ENCODE measurements at regions not wholly inside any gene's neighbourhood (a gene's known extent, or its start where the extent isn't known, plus 50 kb on each side); places are given as distances from the start of the nearest gene placed in this dataset.

DNA sequence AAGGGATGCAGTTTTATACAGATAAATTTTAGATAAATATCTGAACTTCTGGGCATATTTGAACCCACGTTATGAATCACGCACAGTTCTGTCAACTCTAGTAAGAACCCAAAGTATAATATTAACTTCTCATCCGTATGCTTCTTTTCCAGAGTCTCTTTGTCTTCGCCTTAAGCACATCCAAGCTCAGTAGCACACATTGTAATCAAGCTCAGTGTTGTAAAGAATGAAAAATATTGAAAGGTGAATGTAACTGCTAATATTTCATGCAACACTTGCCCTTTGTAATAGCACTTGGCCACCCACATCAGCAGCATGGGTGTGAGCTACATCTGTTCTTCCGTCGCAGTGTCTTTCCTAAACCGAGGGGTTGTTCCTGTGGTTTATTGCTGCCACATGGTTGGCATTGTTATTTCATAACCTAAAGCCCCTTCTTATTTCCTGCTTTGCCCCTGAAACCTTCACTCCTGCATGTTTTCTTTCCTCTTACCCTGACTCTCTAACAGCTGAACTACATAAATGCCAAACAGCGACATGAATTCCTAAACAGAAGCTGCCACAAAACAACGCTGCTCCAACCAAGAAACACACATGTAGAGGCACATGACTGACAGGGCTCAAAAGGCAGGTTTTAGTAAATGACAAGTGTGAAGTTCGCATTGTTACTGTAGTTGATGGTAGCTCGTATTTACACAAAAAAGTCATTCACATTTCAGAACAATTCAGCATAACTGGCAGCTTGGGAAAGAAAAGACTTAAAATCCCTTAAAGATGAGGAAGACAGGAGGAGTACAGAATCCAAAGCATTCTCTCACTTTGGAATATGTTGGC lies 190.1 kb upstream of the MEF2C start:
- ChIA-PET POLR2A (ENCODE audit: unreplicated experiment) (no interaction called here), CTCF (interaction anchor here (1.0 kb wide), 1 partner anchor 10 kb away, joined by 3 read pairs; no protein-coding TSS in a partner anchor)
- H3K9me3 ChIP-seq (ENCODE audit: control insufficient read depth, insufficient read depth, low read length) = no peaks in the 10 kb centered on the region
- no peaks in the 10 kb centered on the region for H3K79me1 ChIP-seq (ENCODE audit: low read depth in 1 of 2, low read length in 2 of 2)
- H3K18ac ChIP-seq (ENCODE audit: low read depth, low read length) = no peak overlapping the region
- in situ Hi-C loops (cut with MboI; ENCODE audit: low sequenced_read_pairs) = no loop called here
- H2AK5ac ChIP-seq (ENCODE audit: low read depth, low read length) = no peak overlapping the region
- no peak for DNase-seq
- no peak overlapping the region for H4K91ac ChIP-seq (ENCODE audit: insufficient read depth, low read depth, low read length)
- no peak overlapping the region for H2BK15ac ChIP-seq (ENCODE audit: low read depth, low read length)
- H3K4me2 ChIP-seq (ENCODE audit: low read depth, low read length) = no peak overlapping the region
- no CpG with 5 or more reads among the region's 11 CpGs for WGBS, 2 experiments (ENCODE audit: extremely low coverage in 2 of 2, insufficient read length in 1 of 2)
- no TSS peak for BruUV-seq (replicated peaks)
- no peak overlapping the region for H3K14ac ChIP-seq (replicated peaks; ENCODE audit: low read depth, low read length)
- TF ChIP-seq, protein P1, sequence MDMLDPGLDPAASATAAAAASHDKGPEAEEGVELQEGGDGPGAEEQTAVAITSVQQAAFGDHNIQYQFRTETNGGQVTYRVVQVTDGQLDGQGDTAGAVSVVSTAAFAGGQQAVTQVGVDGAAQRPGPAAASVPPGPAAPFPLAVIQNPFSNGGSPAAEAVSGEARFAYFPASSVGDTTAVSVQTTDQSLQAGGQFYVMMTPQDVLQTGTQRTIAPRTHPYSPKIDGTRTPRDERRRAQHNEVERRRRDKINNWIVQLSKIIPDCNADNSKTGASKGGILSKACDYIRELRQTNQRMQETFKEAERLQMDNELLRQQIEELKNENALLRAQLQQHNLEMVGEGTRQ (IDR thresholded peaks at IDR 0.05; ENCODE audit: low read depth, low read length) = no peak
- TF ChIP-seq MXI1 (IDR thresholded peaks at IDR 0.05; ENCODE audit: borderline replicate concordance, low read depth, low read length) = no peak
- H4K5ac ChIP-seq (ENCODE audit: low read depth, low read length) = no peak overlapping the region
- no peak overlapping the region for H3K9ac ChIP-seq (ENCODE audit: low read depth, low read length)
- no peaks in the 10 kb centered on the region for H4K20me1 ChIP-seq (ENCODE audit: insufficient read depth, low read length)
- no peak overlapping the region for H3K27ac ChIP-seq (ENCODE audit: insufficient read depth, low read length)
- no peak overlapping the region for H3K23ac ChIP-seq (ENCODE audit: low read depth, low read length)
- H3K4ac ChIP-seq (ENCODE audit: low read depth, low read length) = no peak overlapping the region
- no peaks in the 10 kb centered on the region for H3K9me1 ChIP-seq (ENCODE audit: insufficient read depth, low read length)
- no peak overlapping the region for H2BK5ac ChIP-seq (ENCODE audit: low read depth, low read length, poor library complexity, severe bottlenecking)
- no peak for ATAC-seq (ENCODE audit: low read depth)
- no peak overlapping the region for H2BK120ac ChIP-seq (ENCODE audit: low read depth, low read length)
- H3K4me1 ChIP-seq (ENCODE audit: control insufficient read depth, insufficient read depth, low read length) = no peaks in the 10 kb centered on the region
- H2AK9ac ChIP-seq (replicated peaks; ENCODE audit: low read depth, low read length, poor library complexity) = no peak overlapping the region
- dilution Hi-C loops (cut with HindIII; ENCODE audit: low sequenced_read_pairs, unreplicated experiment) = no loop called here
- no peak overlapping the region for H4K8ac ChIP-seq (ENCODE audit: low read depth in 2 of 2, low read length in 2 of 2)
- H3K36me3 ChIP-seq (ENCODE audit: control insufficient read depth, insufficient read depth, low read length) = no peaks in the 10 kb centered on the region
- no peak overlapping the region for H3K4me3 ChIP-seq (ENCODE audit: insufficient read depth, low read depth, low read length)
- no peaks in the 10 kb centered on the region for H3K27me3 ChIP-seq (ENCODE audit: control insufficient read depth, insufficient read depth, low read length)
- no peak overlapping the region for H3K56ac ChIP-seq (ENCODE audit: extremely low read depth, insufficient read depth, low read length)
- intact Hi-C loops (cut with micrococcal nuclease) = no loop called here
- H2AFZ ChIP-seq (replicated peaks; ENCODE audit: low read length, poor library complexity) = no peak overlapping the region
- H2BK20ac ChIP-seq (ENCODE audit: low read depth, low read length) = no peak overlapping the region
